GM19467 (cell line): ENCODE measurements at regions not wholly inside any gene's neighbourhood (a gene's known extent, or its start where the extent isn't known, plus 50 kb on each side); places are given as distances from the start of the nearest gene placed in this dataset.

Experiments used
- ATAC-seq: cut with Tn5 transposase; IDR thresholded peaks from one replicate; pipeline ENCODE4 v1.9.1; 2021; ENCODE audit warnings: mild to moderate bottlenecking, moderate library complexity; ENCODE audit not compliant: unreplicated experiment

- ATAC-seq, result no peak
Observed at GRCh38 chr15:95459273-95459672, 871.2 kb upstream of the NR2F2 start.

DNA sequence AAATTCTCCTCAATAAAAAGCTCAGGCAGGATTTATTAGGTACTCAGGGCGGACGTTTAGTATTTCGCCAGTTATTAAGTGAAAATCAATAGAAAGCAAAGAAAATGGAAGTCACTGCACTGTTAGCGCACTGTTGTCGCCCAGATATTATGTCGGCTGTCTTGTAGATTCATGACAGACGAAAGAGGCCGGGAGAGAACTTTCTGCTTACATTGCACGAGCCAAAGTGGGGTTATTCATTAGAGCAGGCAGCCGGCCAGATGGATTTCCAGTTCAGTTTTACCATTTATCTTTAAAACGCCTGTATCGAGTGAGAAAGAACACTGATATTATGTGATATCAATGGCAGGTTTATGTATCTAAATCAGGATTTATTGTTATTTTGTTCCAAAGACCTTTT, 866.0 kb upstream of the NR2F2 start:
- ATAC-seq, result no peak

- no peak for ATAC-seq
Observed at GRCh38 chr15:95468820-95469219, 861.7 kb upstream of the NR2F2 start.

GRCh38 chr15:95469496-95470000, 861.0 kb upstream of the NR2F2 start:
- ATAC-seq, result no peak

- no peak for ATAC-seq
Observed at GRCh38 chr15:95470529-95470928, 860.0 kb upstream of the NR2F2 start.

DNA sequence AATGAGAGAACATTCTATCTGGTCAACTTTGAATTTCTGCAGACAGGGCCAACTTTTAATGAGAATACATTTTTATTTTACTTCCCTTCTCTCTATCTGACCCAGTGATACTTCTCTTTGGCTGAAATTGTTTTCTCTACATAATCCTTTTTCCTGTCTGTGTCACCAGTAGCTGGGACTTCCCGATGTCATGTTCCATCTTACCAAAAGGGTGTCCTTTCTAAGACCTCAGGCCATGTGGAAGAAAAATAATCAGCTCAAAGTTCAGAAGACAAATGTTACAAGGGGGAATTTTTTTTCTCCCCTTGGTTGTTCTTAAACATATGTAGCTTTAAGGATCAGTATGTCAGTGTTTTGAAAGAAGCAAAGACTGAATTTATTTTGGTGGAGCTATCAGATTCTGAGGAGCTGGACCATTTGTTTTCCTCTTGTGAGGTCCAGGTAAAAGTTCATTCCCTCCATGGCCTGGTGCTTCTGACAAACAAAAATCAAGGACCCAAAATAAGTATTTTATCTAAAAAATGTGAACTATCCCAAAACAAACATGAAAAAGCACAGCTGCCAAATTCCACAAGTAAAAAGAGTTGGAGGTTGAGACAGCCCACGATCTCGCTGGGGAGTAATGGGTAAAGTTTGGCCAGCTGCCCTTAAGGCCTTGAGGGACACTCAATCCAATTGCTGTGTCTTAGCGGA, 859.4 kb upstream of the NR2F2 start:
- no peak for ATAC-seq

DNA sequence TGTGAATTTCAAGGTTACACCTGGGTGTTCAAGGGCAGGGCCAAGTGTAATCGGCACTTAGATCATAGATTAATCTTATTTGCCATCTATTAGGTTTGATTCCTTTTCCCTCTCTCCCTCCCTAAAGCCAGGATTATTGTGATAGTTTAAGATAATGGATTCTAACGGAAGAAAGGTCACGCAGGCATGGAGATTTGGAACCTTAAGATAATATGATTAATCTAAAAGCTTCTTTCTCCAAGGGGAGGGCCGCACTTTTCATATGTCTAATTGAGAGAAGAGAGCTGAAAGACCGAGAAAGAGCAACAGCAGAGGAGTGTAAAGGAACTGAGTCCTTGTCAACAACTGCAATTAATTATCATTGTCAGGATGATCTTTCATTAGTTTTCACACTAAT, 858.8 kb upstream of the NR2F2 start:
- ATAC-seq, result no peak

GRCh38 chr15:95475067-95475466, 855.4 kb upstream of the NR2F2 start:
- ATAC-seq, result no peak

GRCh38 chr15:95479308-95479707, 851.2 kb upstream of the NR2F2 start:
- ATAC-seq, result no peak

GRCh38 chr15:95485367-95485766, 845.1 kb upstream of the NR2F2 start:
- ATAC-seq, result no peak

- ATAC-seq, result no peak
Observed at GRCh38 chr15:95486224-95486623, 844.3 kb upstream of the NR2F2 start.

DNA sequence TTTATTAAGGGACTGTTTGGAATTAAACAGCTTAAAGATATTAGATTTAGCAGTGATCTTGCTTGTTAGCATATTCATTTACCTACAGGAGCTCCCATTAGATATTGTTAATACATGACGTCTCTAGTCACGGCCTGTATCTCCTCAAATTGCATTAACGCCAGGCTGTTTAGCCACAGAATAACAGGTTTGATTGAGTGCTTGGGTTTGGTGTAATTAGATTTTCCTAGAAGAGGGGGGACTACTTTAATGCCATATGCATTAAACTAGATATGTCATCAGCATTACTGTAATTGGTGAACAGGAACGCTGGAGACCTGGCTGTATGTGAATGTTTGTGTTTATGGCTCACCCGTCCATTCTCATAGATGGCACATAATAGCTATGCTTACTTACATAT, 841.4 kb upstream of the NR2F2 start:
- no peak for ATAC-seq

GRCh38 chr15:95492388-95493070, 838.0 kb upstream of the NR2F2 start:
- no peak for ATAC-seq

- no peak for ATAC-seq
Observed at GRCh38 chr15:95494971-95495541, 835.4 kb upstream of the NR2F2 start.

DNA sequence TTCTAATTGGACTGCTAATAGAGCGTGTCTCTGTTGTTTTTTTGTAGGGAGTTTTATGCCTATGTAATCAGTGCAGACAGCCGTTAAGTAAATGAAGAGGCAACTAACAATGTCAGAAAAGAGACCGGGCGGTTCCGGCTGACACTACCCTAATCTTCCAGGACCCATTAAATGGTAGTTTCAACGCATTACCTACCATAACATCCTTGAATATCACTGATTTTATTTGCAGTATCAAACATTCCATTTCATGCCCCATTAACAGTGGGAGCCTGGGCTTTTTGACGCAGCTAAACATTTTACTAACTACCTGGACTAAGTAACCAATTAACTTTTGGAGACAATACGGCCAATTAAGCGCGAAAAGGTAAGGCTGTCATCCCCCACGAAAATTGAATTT, 832.9 kb upstream of the NR2F2 start:
- no peak for ATAC-seq

DNA sequence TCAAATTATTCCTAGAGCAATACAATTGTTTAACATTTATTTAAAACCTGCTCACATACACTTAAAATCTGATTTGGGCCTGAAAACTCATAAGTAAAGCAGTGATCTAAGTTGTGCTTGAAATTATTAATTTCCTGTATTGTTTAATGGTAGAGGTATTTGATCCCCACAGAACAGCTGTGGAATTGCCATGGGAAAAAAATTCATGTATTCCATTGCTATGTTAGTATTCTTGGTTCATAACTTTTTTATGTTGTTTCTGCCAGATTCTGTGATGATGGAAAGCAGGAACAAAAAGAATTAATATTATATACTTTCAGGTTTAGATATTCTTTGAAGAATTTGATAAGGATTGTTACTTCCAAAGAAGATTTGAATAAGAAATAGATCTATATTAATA, 831.5 kb upstream of the NR2F2 start:
- no peak for ATAC-seq

- ATAC-seq, result no peak
Observed at GRCh38 chr15:95499397-95499796, 831.1 kb upstream of the NR2F2 start.

- ATAC-seq, result no peak
Observed at GRCh38 chr15:95501865-95502264, 828.6 kb upstream of the NR2F2 start.

- ATAC-seq, result no peak
Observed at GRCh38 chr15:95503107-95503506, 827.4 kb upstream of the NR2F2 start.

- ATAC-seq, result no peak
Observed at GRCh38 chr15:95503640-95504225, 826.8 kb upstream of the NR2F2 start.

GRCh38 chr15:95511671-95512070, 818.8 kb upstream of the NR2F2 start:
- ATAC-seq, result no peak

DNA sequence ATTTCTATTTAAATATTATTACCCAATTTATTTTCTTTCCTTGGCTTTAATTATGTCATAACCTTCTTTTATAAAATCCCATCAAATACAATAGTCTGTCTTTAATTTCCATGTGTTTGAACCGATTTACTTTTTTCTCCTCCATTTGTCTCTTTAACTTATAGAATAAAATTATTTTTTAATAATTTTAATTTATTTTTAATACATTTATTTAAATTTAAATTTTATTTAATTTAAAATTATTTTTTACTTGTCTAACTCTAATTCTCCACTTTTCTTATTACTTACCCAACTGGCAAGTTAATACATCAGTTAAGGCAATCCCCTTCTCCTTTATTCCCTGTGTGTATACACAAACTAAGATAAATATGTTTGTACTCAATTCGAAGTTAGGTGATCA, 817.6 kb upstream of the NR2F2 start:
- ATAC-seq, result no peak
